H1 (cell line): ENCODE measurements at regions not wholly inside any gene's neighbourhood (a gene's known extent, or its start where the extent isn't known, plus 50 kb on each side); places are given as distances from the start of the nearest gene placed in this dataset.

Experiments
- CBX5 ChIP-seq: fragments of 300-800, 300-1000 bp; sonication (generic); IDR thresholded peaks from 2 replicates; pipeline ENCODE4 v1.7.1; 2016; ENCODE audit warnings: antibody characterized with exemption, low read length, low read depth
- ZNF274 ChIP-seq: IDR thresholded peaks from 2 replicates; pipeline ENCODE4 v1.7.0; 2012; ENCODE audit warnings: low read length, borderline replicate concordance; ENCODE audit errors: extremely low read depth

DNA sequence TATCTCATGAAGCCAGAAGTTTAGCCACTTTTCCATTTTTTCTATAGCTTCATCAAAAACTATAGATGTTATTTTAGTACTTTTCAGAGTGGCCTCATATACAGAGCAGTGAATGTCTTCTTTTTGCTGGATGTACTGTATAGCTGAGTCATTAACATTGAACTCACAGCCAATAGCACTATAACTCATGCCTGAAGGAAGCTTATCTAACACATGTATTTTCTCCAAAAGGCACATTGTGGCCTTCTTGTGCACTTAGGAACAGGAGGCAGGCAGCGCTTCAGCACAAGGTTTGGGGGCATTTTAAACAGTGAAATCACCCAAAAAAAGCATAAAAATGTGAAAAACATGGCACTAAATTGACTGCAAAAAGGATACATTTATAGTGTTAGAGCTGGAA is 336.8 kb upstream of the TMTC1 start:
- TF ChIP-seq CBX5 (no peak), ZNF274 (no peak)
